NCI-H510A treated with DMSO at 0.1 percent for 48 hours (cell line): ENCODE measurements at regions not wholly inside any gene's neighbourhood (a gene's known extent, or its start where the extent isn't known, plus 50 kb on each side); places are given as distances from the start of the nearest gene placed in this dataset.
"Not testable (repeated sequence)": the region's sequence is repeated elsewhere in the genome, so short reads cannot be mapped to it uniquely, and the experiment has no call there.

Source experiments
- DNase-seq: peaks from one replicate; lab custom pipeline; 2025; lab: John Stamatoyannopoulos, UW

DNA sequence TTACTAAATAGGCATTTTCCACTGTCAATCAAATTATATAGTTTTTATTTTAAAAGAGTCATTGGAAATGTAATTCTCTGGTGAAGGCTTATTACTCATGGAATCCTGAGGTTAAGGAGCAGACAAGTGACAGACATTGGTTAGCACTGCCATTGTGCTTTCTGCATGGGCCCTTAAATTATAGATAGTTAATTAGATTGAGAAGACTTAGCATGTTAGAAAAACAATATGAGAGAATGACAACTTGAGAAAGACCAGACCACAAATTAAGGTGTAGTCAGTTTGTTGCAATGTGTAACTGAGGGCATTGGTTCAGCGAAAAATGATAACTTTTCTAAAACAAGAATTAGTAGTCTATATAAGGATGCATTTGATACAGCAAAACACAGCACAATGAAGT is 195.5 kb downstream of the SLITRK6 start:
- no peak for DNase-seq

DNA sequence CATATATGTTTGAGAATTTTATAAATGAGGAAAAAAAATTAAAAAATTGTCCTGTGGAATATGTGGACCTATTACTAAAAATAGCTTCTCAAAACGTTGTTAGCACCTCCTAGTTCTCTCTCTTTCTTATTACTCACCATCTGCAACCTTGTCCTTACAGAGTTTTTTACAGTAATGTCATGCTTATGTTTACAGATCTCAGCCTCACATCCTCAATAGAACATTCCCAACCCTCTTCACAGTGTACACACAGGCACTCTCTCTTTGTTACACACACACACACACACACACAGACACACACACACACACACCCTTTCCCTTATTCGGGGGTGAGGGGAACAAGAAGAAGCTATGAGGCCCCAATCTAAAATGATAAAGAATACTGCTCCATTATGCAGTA is 197.7 kb downstream of the SLITRK6 start:
- DNase-seq, result peak; percentile 19

DNA sequence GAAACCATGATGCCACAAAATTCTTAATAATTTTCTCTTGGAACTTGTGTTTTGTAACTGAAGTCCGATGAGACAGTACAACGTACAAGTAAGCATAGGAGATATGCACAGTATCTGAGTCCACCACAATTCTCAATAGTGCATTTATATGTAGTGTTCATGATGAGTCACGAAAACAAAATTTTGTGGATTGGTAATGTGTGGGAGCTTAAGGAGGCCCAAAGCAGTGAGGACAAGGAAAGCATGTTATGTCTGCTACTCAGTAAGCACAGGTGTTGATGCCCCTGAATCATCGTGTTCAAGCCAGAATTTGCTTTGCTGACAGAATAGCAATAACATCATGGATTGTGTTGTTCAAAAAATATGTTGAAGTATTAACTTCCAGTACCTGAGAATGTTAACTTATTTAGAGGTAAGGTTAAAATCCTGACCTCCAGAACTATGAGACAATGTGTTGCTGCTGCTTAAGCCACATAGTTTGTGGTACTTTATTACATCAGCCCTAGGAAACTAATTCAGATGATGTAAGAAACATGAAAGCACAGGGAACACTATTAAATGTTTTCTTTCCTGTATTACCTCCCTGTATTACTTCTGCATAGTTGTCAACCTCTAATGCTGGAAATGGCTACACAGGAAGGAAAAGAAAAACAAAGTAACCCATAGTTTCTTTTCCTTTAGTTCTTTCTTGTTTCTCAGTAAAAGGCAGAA is 201.3 kb downstream of the SLITRK6 start:
- no peak for DNase-seq

DNA sequence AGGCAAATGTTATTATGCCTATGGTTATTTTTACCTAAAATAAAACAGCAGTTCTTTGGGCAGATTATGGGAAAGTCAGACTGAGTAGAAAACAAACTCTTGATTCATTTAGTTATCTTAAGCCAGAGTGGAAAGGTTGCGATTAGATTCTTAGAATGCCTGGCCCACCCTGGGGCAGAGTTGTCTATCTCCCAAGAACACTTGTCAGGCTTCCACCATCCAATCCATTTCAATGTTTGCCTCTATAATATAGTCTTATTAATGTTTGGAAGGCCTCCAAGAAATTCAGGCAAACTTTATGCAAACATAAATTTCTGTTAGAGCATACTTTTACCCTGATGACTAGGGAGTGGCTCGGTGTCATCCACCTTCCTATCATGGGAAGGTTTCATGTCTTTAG is 207.0 kb downstream of the SLITRK6 start:
- DNase-seq, result no peak

DNA sequence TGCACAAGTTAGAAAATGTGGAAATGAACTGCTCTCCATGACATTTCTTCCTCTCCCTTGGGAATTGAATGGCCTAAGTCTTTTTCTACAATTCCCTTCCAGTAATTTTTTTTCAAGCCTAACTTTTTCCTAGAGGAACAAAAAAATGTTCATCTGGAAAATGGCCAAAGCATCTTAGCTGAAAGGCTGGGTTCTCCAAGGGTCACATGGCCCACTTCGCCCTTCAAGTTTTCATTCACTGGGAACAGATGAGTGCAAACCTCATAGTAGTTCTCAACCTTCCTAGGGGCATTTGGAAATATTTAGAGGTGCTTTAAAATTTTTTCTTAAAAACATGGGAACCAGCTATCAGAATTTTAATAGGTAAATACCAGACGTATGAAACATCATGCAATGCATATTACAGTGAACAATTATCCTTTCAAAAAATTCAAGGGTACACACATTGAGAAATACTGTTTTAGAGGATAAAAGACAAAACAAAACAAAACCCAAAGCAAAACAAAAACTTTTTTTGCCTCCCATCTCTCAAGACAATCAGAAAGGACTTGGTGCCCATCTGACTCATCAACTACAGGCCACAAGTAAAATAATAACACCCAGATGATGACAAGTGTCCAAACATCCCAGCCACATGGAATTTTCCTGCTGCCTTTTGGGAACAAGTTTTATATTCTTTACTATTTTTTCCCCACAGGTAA is 208.8 kb downstream of the SLITRK6 start:
- DNase-seq, result no peak

DNA sequence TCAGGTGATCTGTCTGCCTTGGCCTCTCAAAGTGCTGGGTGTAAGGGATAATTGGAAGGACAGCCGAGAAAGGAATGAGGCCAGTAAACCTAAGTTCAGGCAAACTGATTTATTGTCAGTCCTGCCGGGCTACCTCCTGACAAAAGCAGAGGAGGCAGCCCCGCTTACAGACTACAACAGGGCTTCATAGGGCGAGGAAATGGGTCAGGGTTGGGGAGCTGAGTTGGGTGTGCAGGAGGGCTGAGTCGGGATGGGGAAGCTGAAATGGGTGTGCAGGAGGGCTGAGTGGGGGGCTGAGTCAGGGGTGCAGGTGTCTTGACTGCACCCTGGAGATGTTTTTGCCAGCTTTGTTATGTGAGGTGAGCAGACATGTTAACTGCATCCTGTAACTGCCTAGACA is 210.2 kb downstream of the SLITRK6 start:
- no peak for DNase-seq

DNA sequence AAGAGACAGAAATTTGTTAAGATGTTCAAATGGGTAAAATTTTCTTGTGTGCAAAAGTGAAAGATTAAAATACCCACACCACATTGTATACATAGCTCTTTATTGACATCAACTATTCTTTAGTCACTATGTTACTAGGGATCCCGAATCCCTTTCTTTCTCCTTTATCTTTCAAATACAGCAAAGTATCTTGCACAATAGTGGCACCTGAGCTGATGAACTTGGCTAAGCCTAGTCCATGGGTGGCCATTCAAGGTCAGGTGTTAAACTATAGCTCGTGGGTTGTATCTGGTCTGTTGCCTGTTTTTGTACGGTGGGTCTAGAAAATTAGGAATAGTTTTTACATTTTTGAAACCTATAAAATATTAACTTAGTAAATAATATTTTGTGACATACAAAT is 210.9 kb downstream of the SLITRK6 start:
- DNase-seq, result no peak

DNA sequence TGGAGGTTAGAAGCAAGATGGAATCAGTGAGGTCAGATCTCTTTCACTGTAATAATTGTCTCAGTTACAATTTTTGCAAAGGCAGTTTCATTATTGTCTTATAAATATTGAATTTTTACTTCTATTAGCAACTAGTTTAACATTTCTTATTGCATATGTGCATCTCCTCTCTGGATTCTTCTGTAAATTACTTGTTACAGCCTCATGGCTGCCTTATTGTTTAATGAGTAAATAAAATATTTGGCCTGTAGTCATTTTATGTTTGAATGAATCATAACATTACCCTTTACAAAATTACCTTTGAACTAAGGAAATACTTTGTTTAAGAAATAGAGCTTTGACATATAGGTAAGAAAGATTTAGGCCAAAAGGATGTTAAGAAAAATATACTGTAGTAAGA is 212.4 kb downstream of the SLITRK6 start:
- no peak for DNase-seq

DNA sequence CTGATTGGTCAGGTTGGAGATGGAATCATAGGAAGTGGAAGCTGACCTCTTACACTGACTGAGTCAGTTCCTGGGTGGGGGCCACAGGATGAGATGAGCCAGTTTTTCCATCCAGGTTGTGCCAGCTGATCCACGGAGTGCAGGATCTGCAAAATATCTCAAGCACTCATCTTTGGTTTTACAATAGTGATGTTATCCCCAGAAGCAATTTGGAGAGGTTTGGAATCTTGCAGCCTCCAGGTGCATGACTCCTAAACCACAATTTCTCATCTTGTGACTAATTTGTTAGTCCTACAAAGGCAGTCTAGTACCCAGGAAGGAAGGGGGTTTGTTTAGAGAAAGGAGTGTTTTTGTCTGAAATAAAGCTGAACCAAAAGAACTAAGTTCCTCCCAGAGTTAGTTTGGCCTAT is 212.8 kb downstream of the SLITRK6 start:
- DNase-seq, result no peak

DNA sequence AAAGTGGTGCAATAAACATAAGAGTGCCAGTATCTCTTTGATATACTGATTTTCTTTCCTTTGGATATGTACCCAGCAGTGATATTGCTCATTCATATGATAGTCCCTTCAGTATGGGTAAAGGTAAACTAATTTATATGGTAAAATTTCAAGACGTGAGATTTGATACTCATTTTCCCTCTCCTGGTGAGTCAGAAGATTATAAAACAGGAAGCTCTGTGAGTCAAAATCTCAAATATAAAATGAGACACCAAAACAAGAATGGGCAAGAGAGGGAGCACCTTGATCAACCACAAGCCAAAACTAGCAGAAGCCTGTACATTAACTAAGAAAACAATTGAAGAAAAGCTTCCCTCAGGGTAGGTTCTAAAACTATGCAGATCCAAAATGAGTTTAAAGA is 216.3 kb downstream of the SLITRK6 start:
- no peak for DNase-seq

DNA sequence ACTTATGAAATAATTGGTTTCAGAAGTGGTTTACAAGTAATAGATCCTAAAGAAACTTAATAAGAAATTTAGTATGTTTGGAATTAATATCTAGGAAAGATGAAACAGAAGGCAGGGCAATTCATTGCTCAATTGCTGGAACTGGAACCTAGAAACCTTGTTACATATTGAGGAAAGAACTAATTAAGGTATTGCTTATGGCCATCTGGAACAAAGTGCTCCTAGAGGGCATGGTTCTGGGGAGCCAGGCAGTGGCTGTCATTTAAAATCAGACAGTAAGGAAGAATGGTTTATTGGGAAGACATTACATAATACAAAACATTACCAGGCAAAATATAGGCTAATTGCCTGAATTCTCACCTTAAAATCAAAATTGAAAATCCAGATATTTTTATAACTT is 224.1 kb downstream of the SLITRK6 start:
- DNase-seq, result no peak

DNA sequence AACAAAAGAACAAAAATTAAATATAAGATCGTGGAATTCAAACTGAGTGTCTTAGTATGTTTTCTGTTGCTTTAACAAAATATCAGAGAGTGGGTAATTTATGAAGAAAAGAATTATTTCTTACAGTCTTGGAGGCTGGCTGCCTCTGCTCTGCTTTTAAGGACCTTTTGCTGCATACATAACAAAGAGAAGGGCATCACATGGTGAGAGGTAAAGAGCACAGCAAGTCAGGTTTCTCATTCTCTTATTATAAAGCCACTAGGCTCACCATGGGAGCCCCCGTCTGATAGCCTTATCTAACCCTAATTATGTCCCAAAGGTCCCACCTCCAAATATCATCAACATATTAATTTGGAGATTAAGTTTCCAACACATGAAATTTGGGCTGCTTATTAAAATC is 231.3 kb downstream of the SLITRK6 start:
- DNase-seq, result no peak

DNA sequence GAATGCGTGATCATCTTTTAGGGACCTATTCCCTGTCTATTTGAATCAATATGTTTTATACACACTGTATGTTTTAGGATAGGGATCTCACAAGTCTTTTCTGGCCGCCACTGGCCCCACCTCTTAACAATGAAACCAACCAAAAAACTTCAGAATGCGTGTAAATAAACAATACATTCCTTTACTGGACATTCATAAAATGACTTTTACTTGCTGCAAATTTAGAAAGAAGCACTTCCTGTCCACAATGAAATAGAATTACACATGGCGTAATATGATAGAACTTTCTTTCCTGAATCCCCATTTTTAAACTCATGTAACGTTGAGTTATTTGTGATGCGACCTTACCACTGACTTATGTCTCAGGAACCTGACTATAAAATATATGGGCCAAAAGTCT is 233.6 kb downstream of the SLITRK6 start:
- no peak for DNase-seq

DNA sequence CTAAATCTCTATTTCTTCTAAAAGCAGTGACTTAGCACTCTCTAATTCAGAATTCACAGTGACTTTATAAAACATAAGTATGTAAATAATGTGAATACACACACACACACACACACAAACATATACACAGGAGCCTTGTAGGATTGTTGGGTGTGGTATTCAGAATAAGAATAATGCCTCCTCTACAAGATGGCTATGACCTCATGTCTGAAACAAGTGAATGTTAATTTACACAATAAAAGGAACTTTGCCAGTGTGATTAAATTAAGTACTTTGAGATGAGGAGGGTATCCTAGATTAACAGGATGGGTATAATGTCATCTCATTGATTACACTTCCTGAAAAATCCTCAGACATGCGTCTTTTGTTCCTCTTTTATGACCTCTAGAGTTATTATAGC is 234.6 kb downstream of the SLITRK6 start:
- no peak for DNase-seq

DNA sequence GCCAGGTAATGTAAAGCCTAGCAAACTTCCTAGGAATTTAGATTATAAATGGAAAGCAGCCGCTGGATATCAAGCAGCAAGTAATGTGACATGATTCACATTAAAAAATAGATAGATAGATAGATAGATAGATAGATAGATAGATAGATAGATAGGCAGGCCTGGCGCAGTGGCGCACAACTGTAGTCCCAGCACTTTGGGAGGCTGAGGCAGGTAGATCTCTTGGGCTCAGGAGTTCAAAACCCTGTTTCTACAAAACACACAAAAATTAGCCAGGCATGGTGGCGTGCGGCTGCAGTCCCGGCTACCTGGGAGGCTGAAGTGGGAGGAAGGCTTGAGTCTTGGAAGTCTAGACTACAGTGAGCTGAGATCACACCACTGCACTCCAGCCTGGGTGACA is 236.9 kb downstream of the SLITRK6 start:
- DNase-seq, result no peak

DNA sequence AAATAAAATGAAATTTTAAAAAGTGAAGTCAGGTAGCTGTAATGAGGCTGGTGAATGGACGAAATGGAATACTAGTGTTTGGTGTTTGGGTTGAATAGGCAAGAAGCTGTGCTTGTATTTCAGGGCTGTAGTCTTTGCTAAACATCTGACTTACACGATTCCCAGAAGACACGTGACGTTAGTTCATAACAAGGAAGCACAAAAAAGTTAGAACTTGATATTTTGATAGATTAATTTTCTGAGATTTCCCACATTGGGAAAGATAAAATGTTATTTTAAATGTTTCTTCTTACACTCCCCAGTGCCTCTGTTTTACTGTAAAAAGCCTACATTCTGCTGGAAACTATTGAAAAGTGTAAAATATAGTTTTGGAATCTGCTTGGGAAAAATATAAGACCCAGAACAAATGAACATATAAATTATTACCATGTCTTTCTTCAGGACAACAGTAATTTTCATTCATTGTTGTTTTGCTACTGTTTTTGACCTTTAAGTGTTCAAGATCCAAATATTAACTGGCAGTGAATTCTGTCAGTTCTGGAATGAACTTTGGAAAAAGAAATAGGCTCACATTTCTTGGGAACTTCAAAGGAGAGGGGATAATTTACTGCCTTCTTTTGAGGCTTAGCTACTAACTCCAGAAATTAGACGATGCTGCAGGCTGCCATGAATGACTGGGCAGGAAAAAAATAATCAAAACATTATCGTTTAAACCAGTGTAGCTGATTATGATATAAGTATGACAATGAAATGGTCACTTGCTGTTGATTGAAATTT is 241.3 kb downstream of the SLITRK6 start:
- DNase-seq, result no peak

DNA sequence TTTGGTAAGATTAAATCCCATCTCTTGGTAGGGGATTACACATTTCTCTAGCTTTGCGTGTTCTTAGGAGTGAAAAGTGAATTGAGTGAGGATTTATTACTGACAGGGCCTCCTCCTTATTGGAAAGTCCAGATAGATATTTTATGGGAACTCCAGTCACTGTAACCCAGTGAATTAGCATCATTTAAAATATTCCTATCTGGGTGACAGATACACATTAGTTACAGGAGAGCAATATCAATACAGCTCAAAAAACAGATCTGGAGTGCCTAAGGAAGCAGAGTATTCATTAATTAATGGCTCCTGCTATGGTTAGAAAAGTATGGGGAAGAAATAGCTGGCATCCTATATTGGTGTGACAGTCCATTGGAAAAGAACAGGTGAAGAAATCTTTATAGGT is 248.2 kb downstream of the SLITRK6 start:
- DNase-seq, result no peak

DNA sequence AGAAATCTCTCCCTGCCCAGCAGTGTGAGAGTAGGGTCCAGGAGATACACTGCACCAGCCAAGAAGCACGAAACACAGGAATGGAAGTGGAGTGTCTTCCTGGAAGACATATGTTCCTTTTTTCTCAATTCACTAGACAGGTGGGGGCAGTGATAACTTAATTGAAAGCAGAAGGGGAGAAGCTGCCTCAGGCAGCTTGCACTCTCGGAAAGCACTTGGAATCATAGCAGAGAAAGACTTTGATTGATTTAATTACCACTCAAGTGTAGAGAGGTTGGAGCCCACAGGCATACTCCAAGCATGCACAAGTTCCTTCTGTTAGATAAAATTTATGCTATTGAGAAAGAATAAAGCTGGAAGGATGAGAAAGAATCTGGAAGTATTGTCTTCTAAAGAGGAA is 249.4 kb downstream of the SLITRK6 start:
- DNase-seq, result no peak

DNA sequence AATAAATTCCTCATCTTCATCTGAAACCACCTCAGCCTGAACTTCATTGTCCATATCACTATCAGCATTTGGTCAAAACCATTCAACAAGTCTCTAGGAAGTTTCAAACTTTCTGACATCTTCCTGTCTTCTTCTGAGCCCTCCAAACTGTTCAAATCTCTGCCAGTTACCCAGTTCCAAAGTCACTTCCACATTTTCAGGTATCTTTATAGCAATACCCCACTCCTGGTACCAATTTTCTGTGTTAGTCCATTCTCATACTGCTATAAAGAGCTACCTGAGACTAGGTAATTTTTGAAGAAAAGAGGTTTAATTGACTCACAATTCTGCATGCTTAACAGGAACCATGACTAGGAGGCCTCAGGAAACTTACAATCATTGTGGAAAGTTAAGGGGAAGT is 250.4 kb downstream of the SLITRK6 start:
- not testable (repeated sequence) for DNase-seq

DNA sequence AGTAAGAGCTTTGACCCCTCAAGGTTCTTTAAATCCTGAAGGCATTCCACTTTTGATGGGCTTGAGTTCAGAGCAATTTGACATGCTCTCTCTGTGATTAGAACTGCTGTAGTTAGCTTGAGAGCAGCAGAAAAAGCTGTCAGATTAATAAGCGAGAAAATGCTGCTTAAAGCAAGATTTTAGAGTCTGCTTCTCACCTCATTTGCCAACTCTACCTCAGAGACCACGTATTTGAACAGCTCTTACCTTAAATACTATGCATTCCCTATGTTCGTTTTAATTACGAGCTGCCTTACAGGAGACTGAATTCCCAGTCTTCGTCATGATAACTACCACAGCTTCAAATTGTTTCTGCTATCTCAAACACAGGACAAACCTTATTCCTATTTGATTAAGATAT is 253.4 kb downstream of the SLITRK6 start:
- no peak for DNase-seq

DNA sequence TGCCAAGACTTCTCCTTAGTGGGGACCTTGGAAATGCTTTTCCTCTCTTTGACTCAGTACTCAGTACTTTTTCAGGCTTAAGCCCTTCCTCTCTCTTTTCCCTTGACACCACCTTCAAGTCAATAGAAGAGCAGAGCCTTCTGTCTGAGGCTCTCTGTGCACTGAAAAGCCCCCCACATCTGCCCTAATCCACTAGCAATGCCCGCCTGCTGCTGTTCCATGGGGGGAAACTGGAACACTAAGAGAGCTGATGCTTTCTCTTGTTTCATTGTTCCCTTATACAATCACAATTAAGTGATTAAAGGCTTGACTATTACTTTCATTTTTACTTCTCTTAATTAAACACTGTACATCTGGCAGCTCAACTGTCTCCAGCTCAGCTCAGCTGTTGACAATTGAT is 254.5 kb downstream of the SLITRK6 start:
- DNase-seq, result peak; percentile 60

DNA sequence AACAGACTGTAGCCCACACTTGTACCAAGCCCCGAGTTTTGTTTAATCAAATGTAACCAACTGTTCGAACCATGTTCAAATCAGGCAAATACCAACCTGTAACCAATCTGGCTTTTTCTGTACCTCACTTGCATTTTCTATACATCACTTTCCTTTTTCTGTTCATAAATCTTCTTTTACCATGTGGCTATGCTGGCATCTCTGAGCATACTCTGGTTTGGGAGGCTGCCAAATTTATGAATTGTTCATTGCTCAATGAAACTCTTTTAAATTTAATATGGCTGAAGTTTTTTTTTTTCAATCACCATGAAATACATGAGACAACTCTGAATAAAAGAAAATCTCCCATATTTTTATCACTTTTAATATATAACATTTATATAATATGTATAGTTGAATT is 256.1 kb downstream of the SLITRK6 start:
- DNase-seq, result no peak

DNA sequence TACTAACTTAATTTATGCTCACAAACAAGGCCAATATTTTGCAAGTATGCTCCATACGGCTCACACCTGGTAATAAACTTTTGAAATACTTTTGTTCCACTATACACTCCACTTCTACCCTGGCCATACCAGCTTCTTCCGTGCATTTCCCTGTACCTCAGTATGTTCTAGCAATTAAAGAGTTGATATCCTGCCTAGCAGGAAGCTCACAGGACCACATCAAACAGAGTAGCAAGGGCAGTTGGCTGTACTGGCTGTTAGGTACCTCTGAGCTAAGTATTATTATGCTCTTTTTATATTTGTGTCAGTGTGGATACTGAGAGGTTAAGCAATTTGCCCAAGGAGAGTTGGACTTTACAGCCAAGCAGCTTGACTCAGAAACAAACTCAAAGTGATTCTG is 257.7 kb downstream of the SLITRK6 start:
- DNase-seq, result peak; percentile 45
